GM12874 (cell line): ENCODE measurements at regions not wholly inside any gene's neighbourhood (a gene's known extent, or its start where the extent isn't known, plus 50 kb on each side); places are given as distances from the start of the nearest gene placed in this dataset.

ENCODE experiments used
- TF ChIP-seq, protein P1 (sequence below): IDR thresholded peaks from 2 replicates; pipeline ENCODE4 v1.5.1; 2011; ENCODE audit warnings: low read depth, mild to moderate bottlenecking, control low read depth, low read length, moderate library complexity; ENCODE audit not compliant: insufficient read depth

DNA sequence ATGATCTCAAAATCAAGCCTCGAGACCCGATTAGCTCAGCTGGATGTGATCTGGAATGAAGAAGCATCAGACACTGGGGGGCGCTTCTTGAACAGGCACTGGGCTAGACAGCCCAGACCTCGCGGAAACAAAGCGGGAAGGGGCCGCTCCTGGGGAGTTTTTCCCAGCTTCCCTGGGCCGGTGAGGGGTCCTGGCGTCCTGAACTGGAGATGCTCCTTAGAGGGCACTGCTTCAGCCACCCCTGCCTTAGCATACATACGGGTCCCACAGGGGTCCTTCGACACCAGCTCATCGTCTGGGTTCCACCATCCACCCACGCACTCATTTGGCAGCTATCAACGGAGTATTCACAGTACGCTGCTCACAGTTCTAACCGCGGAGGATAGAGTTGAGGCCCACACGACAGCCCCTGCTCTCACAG, 146.7 kb downstream of the TSN start:
- TF ChIP-seq, protein P1, sequence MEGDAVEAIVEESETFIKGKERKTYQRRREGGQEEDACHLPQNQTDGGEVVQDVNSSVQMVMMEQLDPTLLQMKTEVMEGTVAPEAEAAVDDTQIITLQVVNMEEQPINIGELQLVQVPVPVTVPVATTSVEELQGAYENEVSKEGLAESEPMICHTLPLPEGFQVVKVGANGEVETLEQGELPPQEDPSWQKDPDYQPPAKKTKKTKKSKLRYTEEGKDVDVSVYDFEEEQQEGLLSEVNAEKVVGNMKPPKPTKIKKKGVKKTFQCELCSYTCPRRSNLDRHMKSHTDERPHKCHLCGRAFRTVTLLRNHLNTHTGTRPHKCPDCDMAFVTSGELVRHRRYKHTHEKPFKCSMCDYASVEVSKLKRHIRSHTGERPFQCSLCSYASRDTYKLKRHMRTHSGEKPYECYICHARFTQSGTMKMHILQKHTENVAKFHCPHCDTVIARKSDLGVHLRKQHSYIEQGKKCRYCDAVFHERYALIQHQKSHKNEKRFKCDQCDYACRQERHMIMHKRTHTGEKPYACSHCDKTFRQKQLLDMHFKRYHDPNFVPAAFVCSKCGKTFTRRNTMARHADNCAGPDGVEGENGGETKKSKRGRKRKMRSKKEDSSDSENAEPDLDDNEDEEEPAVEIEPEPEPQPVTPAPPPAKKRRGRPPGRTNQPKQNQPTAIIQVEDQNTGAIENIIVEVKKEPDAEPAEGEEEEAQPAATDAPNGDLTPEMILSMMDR: no peak

DNA sequence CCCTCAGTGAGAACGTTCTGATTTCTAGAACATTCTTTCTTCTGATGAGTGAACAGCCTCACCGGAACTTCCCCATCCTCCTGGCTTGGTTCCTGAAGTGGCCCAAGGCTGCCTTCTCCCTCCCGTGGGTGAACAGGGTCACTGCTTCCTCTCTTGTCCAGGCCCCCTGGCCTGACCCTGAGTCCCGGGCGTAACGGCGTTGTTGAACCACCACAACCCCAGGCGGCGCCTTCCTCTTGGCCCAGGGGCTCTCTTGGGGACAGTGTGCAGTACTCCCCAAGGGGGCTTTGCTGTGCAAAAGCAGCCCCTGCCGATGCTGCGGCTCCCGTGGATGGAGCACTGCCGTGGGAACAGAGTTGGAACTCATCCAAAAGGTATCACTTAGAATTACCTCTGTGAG, 147.2 kb downstream of the TSN start:
- TF ChIP-seq, protein P1: no peak

DNA sequence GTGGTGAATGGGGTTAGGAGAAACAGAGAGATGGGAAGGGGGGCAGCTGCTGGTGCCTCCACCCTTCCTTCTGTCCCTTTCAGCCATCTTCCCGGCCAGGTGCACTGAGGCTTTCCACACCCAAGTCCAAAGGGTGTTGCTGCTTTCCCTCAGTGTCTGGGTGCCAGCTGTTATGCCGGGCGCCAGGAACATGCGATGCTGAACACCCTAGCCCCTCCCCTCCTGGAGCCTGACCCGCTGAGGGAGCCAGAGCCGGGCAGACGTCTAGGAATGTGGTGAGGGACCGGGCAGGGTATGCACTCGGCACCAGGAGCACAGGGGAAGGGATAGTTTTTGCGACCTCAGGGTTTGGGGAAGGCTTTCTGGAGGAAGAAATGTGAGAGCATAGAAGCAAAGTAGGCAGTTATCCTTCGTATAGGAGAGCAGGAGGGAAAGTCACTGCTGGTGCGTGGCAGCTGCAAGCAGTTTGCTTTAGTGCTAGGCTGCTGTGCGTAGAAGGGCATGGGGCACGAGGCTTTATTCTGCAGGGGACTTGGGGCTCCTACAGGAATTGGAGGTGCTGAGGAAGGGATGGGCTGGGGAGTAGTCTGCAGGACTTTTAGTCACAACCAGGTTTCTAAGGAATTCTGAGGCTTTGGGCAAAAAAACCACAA, 147.7 kb downstream of the TSN start:
- TF ChIP-seq, protein P1: no peak

DNA sequence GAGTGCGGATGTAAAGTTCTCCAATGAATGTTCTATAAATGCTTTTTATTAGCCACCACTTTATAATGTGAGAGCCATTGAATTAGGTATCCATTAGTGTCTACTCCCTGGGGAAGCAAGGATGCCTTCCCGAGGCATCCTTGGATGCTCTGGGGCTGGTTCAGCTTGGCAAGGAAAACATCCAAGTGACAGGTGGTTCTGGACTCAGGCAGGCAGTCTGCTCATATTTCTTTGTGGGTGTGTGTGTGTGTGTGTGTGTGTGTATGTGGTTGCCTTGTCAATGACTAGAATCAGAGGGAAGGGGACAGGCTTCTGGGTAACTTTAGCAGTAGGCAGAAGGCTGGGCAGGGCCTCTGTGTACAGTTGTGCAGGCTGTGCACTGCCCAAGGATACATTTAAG, 149.2 kb downstream of the TSN start:
- TF ChIP-seq, protein P1: no peak

DNA sequence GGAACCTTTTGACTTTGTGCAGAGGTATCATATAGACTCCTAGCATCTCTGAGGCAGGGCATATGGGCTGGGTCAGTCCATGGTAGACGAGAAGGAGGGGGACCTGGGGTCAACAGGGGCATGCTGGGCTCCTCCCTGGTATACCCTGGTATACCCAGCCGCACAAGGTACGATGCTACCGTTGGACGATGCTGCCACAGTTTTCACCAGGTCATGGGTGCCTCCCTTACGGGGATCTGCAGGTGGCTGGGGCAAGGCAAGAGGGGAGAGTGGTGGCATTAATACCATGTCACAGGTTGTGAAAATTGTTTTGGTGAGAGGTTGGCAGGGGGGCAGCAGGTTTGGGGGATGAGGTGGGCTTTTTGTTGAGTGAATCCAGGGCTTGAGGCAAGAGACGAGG, 149.8 kb downstream of the TSN start:
- TF ChIP-seq, protein P1: no peak

DNA sequence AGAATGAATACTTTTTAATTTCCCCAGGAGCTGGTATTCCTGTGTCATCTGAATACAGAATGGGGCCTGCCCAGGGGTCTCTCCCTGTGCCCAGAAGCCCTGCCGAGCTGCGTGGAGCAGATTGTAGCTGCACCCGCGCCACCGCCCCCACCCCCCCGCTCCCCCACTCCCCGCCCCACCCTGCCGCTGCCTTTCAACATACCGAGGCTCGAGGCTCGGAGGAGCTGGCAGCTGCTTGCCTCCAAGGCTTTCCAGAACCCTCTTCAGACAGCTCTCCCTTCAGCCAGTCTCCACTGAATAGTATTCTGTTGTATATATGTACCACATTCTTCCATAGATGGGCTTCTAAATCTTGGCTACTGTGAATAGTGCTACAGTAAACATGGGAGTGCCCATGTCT, 150.7 kb downstream of the TSN start:
- TF ChIP-seq, protein P1: no peak

DNA sequence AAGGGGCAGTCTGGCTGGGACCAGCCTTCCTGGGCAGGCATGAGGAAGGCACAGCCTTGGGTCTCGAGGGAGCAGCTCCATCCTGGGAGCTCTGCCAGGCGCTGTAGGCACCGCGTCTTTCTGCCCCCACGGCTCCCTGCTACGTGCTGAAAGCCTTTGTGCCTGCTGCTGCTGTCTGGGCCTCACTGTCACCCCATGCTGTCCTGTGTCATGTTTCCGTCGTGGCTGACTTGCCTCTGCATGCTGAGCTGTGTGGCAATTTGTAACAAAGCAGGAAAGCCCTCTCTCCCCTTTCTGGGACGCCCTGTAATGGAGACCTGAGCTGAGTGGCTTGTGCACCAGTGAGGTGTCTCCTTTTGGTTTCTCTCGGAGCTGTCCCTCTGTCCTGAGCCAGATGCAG, 152.5 kb downstream of the TSN start:
- TF ChIP-seq, protein P1: no peak
